ENCODE measurements at regions not wholly inside any gene's neighbourhood (a gene's known extent, or its start where the extent isn't known, plus 50 kb on each side); places are given as distances from the start of the nearest gene placed in this dataset.

DNA sequence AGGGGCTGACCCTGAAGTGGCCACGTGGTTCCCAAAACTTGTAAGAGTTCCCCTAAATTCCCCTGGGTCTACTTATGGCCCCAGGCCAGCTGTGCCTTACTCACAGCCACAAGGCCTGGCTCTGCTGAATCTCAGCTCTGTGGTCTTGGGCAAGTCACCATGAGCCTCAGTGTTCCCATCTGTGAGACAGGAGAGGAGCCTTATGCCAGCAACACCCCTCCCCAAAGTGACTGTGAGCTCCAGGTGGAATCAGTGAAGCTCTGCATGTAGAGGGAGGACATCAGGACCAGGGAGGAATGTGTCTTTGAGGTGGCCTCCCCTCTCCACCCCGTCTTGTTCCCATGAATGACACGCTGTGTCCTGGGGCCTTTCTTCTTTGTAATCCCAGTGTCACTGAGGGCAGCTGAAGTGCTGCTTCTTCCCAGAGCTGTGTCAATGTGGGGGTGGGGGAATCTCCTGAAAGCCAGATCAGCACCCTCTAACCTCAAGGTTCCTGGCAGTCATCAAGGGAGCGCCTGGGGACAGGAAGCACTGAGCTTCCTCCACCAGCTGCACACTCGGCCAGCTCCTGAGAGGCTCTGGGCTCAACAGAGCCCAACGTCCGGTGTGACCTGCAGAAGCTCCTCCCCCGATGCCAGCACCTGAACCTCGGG lies 258.9 kb downstream of the UACA start:
- DNase-seq, result peak; percentile 15

DNA sequence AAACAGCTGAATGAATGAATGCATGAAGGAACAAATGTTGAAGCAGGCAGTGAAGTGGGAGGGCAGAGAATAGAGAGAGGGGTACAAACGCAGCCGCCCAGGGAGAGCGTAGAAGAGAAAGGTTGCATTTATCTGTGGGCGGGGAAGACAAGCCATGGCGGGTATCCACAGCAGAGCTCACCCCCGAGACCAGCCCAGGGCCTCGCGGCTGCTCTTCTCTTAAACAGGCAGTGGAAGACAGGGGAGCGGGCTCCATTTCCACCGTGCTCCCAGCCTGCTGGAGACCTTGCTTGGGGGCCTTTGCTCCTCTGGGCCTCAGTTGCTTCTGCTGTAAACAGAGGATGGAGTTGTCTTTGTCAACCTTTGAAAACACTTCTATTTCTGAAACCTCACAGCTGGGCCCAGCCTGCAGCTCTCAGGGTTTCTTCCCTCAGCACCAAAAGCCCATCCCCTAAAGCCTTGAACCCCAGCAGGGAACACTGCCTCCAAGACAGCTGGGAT lies 259.5 kb downstream of the UACA start:
- DNase-seq, result peak; percentile 7

DNA sequence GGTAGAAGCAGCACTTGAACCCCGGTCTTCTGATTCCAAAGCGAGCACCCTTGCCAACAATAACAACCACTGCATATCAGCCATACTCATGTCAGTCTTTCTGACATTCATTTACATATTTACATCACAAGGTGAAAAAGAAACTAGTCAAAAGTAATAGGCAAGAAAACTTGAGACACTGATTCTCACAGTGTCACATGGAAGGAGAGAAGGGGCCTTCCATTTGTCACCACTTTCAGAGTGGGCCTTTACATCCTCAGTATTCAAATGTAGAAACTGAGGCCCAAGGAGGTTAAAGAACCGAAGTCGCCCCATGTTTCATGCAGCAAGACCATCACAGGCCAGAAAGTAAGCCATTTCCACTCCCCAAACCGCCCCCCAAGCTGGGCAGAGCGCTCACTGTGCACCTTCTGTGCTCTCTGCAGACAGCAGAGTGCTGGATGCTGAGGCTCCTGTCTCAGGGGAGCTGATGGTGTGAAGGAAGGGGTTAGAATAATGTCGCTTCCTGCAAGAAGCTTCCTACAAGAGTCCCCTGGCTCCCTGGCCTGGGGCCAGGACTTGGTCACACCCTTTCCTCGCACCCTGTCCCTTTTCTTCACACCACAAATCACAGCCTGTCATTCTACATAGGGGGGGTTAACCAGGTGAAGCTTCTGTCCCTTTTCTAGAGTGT lies 260.1 kb downstream of the UACA start:
- peak; percentile 52 for DNase-seq

DNA sequence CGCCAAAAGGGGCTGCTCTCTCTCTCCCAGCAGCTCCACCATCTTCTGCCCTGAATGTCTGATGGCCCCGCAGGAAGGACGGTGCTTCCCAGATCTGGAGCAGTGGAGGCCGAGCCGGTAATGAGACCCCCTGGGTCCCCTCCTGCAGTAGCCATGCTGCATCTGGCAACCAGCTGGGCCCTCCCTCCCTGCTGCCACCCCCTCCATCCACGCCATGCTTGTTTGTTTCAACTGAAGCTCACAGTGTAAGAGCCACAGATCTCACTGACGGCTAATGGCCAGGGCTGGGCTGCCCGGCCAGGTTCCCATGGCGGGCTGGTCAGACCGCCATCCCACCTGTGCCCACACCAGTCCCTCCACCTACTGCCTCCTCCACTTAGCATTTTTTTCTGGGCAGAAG lies 260.8 kb downstream of the UACA start:
- peak; percentile 12 for DNase-seq

DNA sequence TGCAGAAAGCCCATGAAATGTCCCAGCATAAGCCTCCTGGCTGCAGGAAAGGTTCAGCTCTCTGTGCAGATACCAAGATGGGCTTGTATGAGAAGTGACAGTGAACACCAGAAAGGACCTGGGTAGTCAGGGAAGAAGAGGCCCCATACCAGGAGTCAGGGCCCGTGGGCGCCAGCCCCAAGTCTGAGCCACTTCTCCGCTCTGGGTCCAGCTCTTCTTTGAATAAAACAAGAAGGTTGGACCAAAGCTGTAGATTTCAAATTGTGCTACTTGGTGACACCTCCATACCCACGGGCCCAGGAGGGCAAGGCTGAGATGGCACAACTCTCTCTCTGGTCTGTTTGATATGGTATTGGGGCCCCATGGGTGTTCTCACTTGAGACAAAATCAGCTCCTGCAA lies 261.5 kb downstream of the UACA start:
- DNase-seq, result no peak

DNA sequence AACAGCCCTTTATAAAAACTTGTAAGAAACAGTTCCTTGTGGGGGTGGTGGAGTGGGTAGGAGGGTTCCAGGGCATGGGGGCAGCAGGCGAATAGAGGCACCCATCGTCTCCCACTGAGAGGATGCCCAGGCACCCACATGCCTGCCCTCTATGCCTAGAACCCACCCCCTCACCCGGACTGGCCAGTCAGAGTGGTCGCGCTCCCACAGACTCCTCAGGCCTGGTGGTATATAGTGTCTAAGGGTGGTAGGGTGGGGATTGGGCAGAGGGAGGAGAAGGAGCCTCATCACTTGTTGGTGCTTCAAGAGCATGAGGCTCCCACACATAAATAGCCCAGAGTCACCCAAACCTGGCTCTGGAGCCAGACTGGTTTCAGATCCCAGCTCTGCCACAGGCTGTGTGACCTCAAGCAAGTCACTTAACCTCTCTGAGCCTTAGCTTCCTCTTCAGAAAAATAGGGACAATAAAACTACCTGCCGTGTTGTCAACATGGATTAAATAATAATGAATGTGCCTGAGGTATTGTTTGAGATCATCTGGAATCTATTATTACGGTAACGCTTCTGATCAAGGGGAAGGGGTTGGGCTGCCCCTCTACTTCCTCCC lies 262.1 kb downstream of the UACA start:
- DNase-seq, result no peak

DNA sequence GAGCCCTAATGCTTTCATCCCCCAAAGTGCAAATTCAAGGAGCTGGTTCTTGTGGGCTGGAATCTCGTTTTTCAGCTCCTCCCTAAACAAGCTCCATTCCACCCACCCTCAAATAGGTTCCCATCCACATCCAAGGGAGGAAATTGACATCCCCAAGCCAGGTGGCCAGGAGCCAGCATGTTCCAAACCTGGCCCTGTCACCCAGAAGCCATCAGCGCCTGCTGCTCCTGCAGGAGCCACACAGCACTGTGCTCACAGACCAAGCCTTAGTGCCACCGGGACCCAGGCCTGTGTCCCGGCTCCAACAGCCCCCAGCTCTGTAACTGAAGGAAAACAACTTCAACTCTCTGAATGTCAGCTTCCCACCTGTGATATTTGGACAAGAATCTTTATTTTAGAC lies 263.6 kb downstream of the UACA start:
- no peak for DNase-seq

DNA sequence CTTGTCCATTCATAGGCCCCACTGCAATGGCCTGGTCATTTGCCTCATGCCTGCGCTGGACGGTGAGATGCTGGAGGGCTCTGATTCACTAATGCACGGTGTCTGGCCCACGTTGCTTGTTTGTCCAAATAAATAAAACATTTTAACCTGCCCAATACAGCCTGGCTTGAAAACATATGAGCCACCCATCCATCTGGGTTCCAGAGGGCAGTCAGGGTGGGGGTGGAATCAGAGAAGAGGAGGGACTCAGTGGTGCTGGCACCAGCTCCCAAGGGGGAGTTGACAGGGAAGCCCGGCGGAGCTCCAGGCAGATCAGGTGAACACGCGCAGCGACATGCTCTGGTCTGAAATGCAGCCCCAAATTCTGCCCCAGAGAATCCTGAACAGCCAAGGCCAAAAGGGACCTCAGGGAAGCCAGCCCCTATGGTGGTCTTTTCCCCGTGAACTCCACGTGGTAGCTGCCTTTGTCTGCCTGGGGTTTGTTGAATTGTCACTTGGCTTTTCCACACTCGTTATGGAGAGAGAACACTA lies 265.2 kb downstream of the UACA start:
- DNase-seq, result no peak

DNA sequence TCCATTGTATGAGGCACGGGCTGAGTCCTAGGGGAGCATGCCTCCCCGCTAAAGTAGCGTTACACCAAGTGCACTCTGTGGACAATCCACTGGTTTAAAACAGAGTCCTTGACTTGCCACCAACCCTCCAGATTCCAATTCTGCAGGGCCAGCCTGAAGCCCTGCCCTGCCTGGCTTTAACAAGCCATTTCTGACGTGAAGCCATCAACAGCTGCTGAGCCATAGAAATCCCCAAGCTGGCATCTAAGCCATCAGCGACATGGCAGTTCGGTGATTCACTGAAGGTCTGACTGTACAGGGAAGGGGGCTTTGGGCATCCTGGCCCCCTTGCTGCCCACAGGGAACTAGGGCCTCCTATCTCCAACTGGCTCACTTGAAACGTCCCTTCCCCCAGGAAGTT lies 265.7 kb downstream of the UACA start:
- no peak for DNase-seq

DNA sequence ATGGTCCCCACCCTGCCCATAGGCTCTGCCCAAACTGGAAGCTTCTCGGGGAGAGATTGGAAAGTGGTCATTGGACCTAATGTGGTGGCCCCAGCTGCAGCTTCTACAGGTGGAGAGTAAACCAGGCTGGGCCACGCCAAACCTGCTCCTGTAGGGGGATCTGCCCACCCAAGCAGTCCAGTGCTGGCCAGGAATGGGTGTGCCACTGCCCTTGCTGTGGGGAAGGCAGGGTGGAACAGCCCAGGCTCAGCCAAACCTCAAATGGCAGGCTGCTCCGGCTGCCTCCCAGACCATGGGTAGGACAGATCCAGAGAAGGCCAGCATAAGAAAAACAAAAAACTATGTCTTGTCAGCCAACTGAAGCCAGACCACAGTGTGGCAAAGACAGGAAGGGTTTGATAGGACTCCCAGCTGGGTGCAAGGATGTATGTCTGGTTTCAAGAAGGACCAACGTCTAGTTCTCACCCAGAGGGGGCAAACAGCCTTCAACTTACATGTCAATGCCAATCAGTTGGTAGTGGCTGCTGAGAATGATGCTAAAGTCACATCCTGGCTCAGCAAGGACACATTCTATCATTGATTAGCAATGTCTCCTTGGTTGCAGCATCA lies 267.3 kb downstream of the UACA start:
- no peak for DNase-seq

DNA sequence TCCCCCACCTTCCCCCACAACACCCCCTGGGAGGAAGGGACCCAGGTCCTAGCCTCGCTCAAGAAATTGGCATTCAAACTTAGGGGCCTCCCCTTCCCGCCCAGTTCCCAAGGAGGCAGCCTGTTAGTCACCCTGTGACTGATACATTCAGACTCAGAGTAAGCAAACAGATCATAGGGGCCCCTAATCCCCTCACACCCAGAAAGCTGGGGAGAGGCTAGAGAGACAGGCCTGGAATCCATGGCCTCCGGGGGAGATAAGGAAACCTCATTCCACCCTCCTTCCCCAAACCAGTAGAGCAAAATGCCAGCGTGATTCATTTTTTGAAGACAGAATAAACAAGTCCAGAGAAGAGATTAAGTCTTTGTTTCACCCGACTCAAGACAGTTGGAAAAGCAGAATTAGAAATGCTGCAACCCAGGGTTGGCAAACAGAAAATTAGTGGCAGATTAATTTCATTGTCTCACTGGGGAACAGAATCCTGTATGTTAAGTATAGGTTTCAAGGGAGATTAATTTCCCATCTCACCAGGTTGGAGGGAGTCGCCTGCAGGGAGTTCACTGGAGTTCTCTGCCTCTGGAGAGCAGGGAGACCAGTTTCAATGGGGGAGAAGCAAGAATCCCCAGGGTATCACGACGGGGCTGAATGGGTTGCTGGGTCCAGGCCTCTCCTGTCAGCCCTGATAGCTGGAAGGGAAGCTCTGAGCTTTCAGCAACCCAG lies 268.3 kb downstream of the UACA start:
- peak; percentile 88 for DNase-seq

DNA sequence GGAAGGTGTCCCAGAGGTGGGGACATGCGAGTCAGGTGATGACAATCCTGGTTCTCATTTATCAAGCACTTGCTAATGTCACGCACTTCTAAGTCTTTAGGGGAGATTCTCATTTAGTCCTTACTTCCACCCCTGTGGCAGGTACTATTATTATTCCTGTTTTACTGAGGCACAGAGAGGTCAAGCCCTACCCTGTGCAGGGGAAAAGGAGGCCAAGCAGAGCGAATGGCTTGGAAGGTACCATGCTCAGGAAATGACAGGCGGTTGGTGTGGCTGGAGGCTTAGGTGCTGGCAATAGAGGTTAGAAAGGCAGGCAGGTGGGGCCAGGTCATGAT lies 268.9 kb downstream of the UACA start:
- no peak for DNase-seq

DNA sequence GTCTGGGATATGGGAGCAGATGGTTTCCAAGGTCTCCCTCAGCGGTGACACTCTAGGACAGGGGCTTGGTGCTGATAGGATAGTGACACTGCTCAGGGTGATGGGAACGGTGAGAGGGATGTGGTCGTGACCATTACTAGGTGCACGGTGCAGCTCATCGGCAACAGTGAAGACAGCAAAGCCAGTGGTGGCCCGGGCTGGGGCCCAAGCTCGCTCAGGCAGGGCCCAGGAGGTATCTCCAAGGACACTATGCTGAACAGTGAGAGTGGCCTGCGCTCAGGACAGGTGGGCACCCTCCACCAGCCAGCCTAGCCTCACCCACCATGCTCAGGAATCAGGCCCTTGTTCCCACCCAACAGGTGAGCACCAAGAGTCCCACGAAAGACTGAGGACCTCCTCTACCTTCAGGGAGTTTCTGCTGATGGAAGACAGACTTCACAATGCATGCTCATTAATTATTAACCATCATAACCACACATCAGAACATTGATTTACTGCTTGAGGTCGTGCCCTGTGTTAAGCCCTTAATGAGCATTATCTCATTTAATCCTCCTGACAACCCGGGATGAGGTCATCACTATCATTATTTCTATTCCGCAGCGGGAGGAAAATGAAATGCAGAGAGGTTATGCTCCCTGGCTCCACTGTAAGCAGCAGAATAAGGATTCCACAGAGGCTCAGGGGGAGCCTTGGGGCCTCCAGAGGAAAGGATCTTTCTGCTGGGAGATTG lies 269.4 kb downstream of the UACA start:
- DNase-seq, result peak; percentile 37

DNA sequence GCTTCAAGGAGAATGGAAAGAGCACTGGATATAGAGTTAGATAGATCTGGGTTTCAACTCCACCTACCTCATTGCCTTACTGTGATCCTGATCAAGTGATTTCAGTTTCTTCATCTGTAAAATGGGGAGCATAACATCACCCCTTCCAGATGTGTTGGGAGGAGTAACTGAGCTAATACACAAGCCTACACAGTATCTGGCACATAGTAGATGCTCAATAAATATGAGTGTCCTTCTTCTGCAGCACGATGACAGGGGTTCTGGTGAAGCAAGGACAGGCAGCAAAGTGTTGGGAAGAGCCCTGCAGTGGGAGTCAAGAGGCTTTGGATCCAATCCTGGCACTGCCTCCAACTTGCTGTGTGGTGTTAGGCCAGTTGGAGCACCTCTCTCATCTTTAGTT lies 270.0 kb downstream of the UACA start:
- DNase-seq, result no peak

DNA sequence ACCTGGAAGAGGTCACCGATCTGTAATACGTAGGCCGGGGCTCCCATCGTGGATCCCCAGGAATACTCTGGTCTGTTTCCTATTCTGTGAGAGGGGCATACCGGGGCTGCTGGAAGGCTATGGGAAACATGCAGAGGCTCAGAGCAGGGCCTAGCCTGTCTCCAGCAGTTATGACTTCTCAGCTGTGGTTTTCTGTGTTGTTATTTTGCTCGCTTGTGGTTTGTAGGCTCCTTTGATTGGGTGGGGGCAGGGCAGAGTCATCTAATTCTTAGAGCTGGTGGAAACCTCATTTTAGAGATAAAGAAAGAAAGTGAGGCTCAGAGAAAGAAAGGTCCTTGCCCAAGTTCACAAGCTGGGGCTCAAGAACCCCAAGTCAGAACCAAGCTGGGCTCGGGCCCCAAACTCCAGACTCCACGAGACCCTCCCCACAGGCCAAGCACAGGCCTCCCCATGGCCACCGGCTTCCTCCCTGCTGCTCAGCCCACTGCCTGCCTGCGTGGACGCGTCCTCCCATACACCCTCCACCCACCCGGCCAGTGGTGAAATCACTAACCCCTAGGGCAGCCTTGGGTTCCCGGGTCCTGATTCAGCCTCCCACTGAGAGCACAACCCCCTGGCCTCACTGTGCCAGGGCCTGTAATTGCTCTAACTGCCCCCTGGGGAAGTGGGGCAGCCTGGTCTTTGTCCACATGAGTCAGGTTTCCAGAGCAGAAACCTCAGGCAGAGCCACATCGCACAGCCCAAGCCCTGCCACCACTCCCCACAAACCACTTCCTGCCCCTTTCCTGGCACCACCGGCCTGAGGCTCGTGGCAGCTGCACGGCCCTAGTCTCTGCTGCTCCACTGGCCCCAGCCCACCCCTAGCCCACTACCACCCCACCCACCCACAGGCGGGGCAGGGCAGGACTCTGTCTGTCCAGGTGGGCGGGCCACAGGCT lies 270.8 kb downstream of the UACA start:
- DNase-seq, result peak; percentile 40

DNA sequence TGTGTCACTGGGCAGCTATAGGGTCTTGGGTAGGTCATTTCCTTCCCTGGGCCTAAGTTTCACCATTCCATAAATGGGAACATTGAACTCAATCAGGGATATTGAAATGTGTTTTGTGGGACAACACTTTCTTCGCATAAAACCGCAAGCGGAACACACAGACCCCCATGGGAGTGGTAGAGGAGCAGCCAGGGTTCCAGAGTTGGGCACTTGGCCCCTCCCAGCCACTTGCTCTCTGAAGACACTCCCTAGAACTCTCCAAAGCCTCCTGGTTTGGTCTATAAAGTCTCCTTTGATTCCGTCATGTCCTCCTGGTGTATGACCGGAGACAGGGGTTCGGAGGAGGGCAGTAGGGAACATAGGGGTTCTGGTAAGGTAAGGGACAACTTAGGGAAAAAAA lies 271.7 kb downstream of the UACA start:
- no peak for DNase-seq

DNA sequence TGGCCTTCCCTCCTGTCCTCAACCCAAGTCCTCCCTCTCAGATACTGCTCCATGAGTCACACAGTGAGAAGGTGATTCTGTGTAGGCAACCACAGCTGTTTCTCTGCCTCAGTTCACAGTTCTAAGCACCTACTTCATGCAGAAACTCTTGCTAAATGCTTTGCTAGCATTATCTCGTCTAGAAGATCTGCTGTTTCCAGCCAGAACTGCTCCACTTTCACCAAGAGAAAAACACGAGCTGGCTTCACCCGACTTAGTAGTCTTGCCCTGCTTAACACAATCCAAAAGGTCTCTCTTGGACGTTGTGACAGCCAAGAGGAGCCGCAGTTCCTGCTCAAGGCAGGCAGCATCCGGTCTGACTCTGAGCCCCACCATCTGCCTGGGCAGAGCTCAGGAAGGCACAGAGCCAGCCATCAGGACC lies 272.1 kb downstream of the UACA start:
- no peak for DNase-seq

DNA sequence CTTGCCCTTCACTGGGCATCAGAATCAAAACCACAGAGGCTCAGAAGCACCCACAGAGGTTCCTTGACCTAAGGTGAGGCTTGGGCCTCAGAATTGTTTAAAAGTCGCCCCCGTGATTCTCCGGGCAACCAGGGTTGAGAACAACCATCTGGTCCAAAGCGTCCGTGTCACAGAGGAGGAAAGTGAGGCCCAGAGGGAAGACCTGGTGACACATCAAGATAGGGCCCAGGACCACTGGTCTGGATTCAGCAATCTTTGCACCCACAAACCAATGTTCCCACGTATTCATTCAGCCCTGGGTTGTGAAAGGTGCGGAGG lies 272.6 kb downstream of the UACA start:
- no peak for DNase-seq

DNA sequence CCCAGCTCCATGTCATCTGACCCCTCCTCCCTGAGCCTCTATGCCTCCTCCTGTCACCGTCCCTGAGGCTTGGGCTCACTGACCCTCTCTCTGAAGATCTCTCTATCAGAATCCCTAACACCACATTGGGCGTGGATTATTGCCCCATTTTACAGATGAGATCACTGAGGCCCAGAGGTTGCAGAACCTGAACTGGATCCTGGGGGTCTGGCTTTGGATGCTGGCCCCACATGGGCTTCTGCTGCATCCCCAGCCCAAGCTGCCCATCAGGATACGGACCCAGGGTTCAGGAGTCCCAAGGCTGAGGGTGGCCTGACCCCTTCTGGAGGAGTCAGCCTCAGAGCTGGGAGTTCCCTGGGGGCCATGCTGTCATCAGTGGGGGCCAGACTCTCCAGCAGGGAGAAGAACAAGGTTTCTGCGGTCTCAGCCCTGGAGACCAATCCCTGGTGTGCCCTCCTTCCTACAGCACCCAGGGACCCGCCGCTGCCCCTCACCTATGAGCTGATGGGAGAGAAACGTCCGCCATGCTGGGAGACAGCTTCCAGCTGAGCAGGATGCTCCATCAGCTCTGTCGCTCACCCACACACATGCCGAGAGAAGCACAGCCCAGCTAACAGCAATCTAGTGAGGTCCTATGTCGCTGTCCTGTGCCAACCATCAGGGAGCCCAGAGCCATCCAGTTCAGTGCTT lies 273.1 kb downstream of the UACA start:
- DNase-seq, result no peak

DNA sequence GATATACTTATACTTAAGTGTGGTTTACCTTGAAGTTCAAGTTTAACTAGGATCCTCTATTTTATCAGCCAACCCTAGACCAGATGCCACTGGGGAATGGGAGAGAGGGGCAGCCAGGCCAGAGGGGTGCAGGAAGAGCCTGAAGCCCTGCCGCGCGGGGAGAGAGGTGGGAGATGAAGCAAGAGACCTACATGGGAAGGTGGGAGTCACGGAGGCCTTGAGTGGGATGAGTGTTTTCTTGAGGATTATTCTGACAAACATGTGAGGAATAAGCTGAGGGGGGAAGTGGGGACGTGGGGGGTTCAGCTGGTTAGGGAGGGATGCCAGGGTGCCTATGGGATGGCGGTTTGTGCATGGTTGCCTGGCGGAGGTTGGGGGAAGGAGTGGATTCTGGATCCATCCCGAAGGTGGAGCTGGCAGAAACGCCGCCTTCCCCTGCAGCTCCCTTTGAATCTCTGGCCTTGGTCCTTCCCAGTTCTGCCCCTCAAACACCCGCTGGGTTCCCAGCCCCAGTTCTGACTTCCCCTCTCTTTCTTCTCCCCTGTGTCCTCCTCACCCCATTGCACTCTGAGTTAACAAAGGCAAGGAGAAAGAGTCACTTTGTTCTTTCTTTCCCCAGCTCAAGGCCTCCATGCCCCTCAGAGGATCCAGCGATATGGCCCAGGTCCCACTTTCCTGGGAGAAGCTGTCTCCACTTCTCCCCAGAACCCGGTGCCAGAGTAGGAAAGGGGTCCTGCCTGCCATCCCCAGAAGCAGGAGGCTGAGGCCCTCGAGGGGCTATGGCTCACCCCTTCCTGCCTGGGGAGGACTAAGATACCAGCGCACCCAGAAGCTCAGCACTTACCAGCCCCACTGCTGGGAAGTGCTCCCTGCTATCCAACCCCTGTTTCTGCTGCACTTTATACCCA lies 274.2 kb downstream of the UACA start:
- DNase-seq, result no peak
